CD4-positive, CD25-positive, alpha-beta regulatory T cell (primary cell): ENCODE measurements at regions not wholly inside any gene's neighbourhood (a gene's known extent, or its start where the extent isn't known, plus 50 kb on each side); places are given as distances from the start of the nearest gene placed in this dataset.

Source experiments
- ATAC-seq, 2 donors: fragments of 150-1000 bp; cut with Tn5 transposase; one replicate each; pipeline ENCODE4 v1.10.0; 2021; ENCODE audit warnings: low read depth in 2 of 2, moderate number of reproducible peaks in 2 of 2, moderate library complexity in 1 of 2
- DNase-seq, 3 donors: peaks; one replicate each; pipeline versions ENCODE4 v3.0.0 to v3.0.0-alpha.2; 2012 to 2022; ENCODE audit warnings: mixed read lengths in 1 of 3
- H3K27ac ChIP-seq: one replicate; pipeline ENCODE4 v1.7.0; 2013; ENCODE audit warnings: mild to moderate bottlenecking, low read length; ENCODE audit not compliant: insufficient read depth, poor library complexity, severe bottlenecking
- H3K27me3 ChIP-seq: one replicate; pipeline ENCODE4 v1.7.0; 2013; ENCODE audit warnings: low read length; ENCODE audit not compliant: control insufficient read depth, insufficient read depth
- H3K36me3 ChIP-seq: one replicate; pipeline ENCODE4 v1.7.0; 2013; ENCODE audit warnings: mild to moderate bottlenecking, low read length, moderate library complexity; ENCODE audit not compliant: control insufficient read depth, insufficient read depth
- H3K4me1 ChIP-seq: 2 replicates; pipeline ENCODE4 v1.7.0; 2013; ENCODE audit warnings: mild to moderate bottlenecking, low read length; ENCODE audit not compliant: insufficient read depth, control insufficient read depth, poor library complexity, severe bottlenecking
- H3K4me3 ChIP-seq: one replicate; pipeline ENCODE4 v1.7.0; 2013; ENCODE audit warnings: low read depth, mild to moderate bottlenecking, low read length, moderate library complexity
- H3K9me3 ChIP-seq, 2 experiments: 1 replicate in 1 of 2; 2 replicates in 1 of 2; pipeline ENCODE4 v1.7.0; 2013; ENCODE audit warnings: low read length in 2 of 2, mild to moderate bottlenecking in 1 of 2, moderate library complexity in 1 of 2; ENCODE audit not compliant: control insufficient read depth in 2 of 2
- H3K27ac Mint-ChIP-seq, 3 donors: one replicate each; pipeline ENCODE4 v1.8.0; 2020 to 2022; ENCODE audit warnings: mild to moderate bottlenecking in 3 of 3, mixed read lengths in 3 of 3, moderate library complexity in 2 of 3
- H3K27me3 Mint-ChIP-seq: one replicate; pipeline ENCODE4 v1.8.0; 2022; ENCODE audit warnings: mild to moderate bottlenecking, mixed read lengths
- H3K36me3 Mint-ChIP-seq: one replicate; pipeline ENCODE4 v1.8.0; 2020; ENCODE audit warnings: mixed read lengths
- H3K4me1 Mint-ChIP-seq, 4 donors: one replicate each; pipeline ENCODE4 v1.8.0; 2020 to 2022; ENCODE audit warnings: mixed read lengths in 4 of 4, mild to moderate bottlenecking in 1 of 4
- H3K4me3 Mint-ChIP-seq, 4 donors: one replicate each; pipeline ENCODE4 v1.8.0; 2020 to 2022; ENCODE audit warnings: mild to moderate bottlenecking in 4 of 4, mixed read lengths in 4 of 4, moderate library complexity in 3 of 4
- H3K9me3 Mint-ChIP-seq, 7 donors: one replicate each; pipeline ENCODE4 v1.8.0; 2020 to 2022; ENCODE audit warnings: mixed read lengths in 7 of 7, mild to moderate bottlenecking in 3 of 7, moderate library complexity in 2 of 7

DNA sequence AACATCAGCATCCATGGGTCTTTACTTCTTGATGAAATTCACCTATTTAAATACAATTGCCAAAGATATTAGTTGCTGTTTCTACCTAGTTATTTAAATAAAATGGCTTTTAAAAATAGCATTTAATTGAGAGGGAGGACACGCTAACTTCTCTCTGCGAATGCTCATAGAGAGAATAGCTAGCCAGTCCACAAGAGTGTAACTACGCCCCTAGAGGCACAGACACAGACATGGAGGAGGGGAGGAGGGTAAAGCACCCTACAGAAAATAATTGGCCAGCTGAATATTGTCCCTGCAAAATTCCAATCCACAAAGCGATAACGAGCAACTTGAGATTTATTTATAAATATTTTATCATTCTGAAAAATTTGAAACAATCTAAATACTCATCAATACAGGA lies 97.0 kb upstream of the PAPOLG start:
- Histone ChIP-seq H3K4me3 (no peak overlapping the region), H3K27ac (no peak overlapping the region), H3K9me3 (no peaks in the 10 kb centered on the region), H3K4me1 (no peaks in the 10 kb centered on the region), H3K36me3 (no peaks in the 10 kb centered on the region), H3K27me3 (peaks cover 6% of the 10 kb centered on the region)
- DNase-seq, result no peak
- ATAC-seq, result no peak
- H3K36me3 Mint-ChIP-seq, result no peaks in the 10 kb centered on the region
- H3K4me3 Mint-ChIP-seq, result no peak overlapping the region
- peaks cover 0 to 4% (median 0%) of the 10 kb centered on the region in 7 donors for H3K9me3 Mint-ChIP-seq
- peaks cover 0 to 2% (median 0%) of the 10 kb centered on the region in 4 donors for H3K4me1 Mint-ChIP-seq
- H3K27me3 Mint-ChIP-seq, result no peaks in the 10 kb centered on the region
- H3K27ac Mint-ChIP-seq, result no peak overlapping the region

DNA sequence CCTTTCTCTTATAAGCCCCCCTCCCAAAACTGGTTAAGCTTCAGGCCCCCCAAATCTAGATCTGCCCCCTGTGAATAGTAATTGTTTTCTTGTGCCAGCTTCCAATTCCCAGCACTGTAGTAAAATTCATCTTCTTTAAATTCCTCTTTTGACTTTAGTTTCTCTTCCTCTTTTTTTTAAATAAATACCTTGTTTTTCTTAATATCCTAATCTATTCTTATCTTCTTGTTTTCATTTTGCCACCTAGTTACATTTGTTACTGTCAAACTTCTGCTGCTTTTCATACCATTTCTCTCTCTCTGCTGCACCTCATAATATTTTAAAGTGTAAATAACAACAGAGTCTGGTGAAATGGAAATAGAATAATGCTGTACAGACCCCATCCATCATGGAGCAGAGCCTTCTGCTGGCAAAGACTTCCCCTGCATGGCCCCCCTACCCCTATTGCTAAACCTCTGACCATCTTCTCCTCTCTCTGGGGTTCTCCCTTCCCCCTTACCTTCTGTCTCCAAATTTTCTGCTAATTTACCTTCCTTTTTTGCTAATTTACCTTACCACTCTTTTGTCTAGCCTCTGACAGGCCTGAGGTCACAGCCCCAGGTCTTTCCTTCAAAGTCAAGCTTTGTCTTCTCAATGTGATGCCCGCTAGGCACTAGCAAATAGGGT lies 94.9 kb upstream of the PAPOLG start:
- Mint-ChIP-seq H3K9me3 (peaks cover 0 to 4% (median 0%) of the 10 kb centered on the region in 7 donors), H3K4me3 (no peak overlapping the region), H3K27me3 (no peaks in the 10 kb centered on the region), H3K36me3 (no peaks in the 10 kb centered on the region), H3K4me1 (peaks cover 0 to 2% (median 0%) of the 10 kb centered on the region in 4 donors), H3K27ac (no peak overlapping the region)
- no peak overlapping the region for H3K27ac ChIP-seq
- no peaks in the 10 kb centered on the region for H3K4me1 ChIP-seq
- peaks cover 6% of the 10 kb centered on the region for H3K27me3 ChIP-seq
- ATAC-seq (no peak), DNase-seq (no peak)
- no peaks in the 10 kb centered on the region for H3K9me3 ChIP-seq
- no peak overlapping the region for H3K4me3 ChIP-seq
- H3K36me3 ChIP-seq, result no peaks in the 10 kb centered on the region

DNA sequence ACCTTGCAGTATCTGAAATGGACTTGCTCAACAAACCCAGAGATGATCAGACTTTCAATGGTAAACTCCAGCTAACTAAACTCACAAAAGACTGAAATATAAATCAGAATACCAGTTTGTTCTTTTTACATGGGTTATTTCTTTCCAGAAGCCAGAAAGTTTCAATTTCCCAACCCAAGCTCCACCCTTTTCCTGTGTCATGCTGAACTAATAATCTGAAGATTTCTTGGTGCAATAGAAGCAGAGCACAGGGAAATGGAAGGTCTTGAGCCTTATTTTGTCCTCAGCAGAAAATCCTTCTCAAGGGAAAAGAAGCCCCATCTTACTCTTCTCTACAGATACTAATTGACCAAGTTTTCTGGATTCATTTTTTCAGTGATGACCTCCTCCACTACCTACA lies 93.3 kb upstream of the PAPOLG start:
- Histone ChIP-seq H3K9me3 (no peaks in the 10 kb centered on the region), H3K36me3 (no peaks in the 10 kb centered on the region), H3K27ac (no peak overlapping the region), H3K4me3 (no peak overlapping the region), H3K4me1 (no peaks in the 10 kb centered on the region), H3K27me3 (peaks cover 6% of the 10 kb centered on the region)
- Mint-ChIP-seq H3K27ac (no peak overlapping the region), H3K27me3 (no peaks in the 10 kb centered on the region), H3K9me3 (peaks cover 0 to 5% (median 0%) of the 10 kb centered on the region in 7 donors), H3K36me3 (no peaks in the 10 kb centered on the region), H3K4me3 (no peak overlapping the region), H3K4me1 (peaks cover 0 to 2% (median 0%) of the 10 kb centered on the region in 4 donors)
- DNase-seq (no peak), ATAC-seq (no peak)

DNA sequence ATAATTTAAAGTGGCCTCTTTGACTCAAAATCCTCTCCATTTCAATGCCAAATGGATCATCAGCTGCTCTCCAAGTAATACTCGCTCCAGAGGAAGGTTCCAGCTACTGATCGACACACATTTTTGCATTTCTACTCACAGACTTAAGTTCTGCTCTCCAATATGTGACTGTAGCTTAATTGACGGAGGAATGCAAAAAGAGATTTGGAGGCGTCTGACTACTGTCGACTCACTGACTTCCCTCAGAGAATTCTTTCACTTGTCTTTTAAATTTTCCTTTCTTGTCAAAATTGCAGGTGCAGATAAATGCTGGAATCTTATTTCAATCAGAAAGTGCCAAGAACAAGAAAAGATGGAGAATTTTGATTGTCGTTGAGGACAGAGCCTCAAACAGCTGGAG lies 84.1 kb upstream of the PAPOLG start:
- Mint-ChIP-seq H3K36me3 (no peaks in the 10 kb centered on the region), H3K27ac (peak overlapping the region in 1 of 3 donors; percentile 38), H3K4me1 (peaks cover 0 to 4% (median 0%) of the 10 kb centered on the region in 4 donors), H3K9me3 (peaks cover 0 to under 1% (median 0%) of the 10 kb centered on the region in 7 donors), H3K27me3 (no peaks in the 10 kb centered on the region), H3K4me3 (no peak overlapping the region)
- H3K27ac ChIP-seq, result no peak overlapping the region
- H3K36me3 ChIP-seq, result no peaks in the 10 kb centered on the region
- DNase-seq (no peak), ATAC-seq (no peak)
- no peaks in the 10 kb centered on the region for H3K9me3 ChIP-seq
- H3K4me3 ChIP-seq, result no peak overlapping the region
- no peaks in the 10 kb centered on the region for H3K4me1 ChIP-seq
- H3K27me3 ChIP-seq, result no peaks in the 10 kb centered on the region

DNA sequence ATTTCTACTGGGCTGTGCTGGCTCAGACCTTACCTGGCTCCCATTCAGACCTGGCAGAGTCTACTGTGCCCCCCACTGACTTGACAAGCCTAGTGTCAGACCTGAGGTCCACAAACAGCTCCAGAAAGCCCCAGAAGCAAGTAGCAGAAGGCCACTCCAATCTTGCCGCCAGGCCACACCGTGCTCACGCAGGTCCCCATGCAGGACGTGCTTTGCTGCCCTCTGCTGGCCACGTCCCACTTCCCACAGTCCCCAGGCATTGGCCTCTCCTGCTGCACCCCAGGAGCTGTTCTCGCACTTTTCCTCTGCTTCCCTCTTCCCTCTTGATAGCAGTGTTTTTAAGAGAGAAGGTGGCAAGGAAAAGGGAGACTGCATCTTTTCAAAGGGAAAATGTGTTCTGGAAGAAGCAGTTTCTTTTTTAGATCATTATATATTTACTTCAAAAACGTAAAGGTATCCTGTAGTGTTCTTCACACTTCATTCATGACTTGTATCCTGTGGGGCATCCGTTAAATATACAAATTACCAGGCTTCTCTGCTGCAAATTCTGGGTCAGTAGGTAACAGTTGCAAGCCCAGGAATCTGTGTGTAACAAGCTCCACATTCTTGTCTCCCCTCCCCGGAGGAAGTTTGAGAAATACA lies 81.4 kb upstream of the PAPOLG start:
- no peaks in the 10 kb centered on the region for H3K36me3 Mint-ChIP-seq
- peaks cover 8% of the 10 kb centered on the region for H3K27me3 Mint-ChIP-seq

DNA sequence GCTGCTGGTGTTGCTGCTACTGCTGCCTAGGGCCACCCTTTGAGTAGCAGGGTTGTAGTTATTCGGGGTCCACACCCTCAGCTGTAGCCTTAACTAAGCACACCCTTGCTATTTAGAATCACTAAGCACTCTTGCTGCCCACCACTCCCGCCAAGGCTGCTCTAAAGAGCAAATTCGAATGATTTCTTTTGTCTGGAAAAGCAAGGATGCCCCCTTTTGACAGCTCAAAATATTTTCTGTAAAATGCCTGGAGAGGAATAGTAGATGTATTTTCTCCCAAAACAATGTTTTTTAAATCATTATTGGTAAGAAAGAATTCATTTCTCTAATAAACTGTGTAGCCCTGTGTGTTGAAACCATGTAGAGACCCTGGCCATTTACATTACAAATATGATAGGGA lies 80.8 kb upstream of the PAPOLG start:
- H3K27me3 ChIP-seq, result peaks cover 5% of the 10 kb centered on the region
- ATAC-seq (no peak), DNase-seq (no peak)
- no peak overlapping the region for H3K4me3 ChIP-seq
- H3K27me3 Mint-ChIP-seq, result peaks cover 8% of the 10 kb centered on the region
- no peaks in the 10 kb centered on the region for H3K36me3 Mint-ChIP-seq
- H3K4me1 Mint-ChIP-seq, result peaks cover 0 to 4% (median 0%) of the 10 kb centered on the region in 4 donors
- H3K27ac ChIP-seq, result no peak overlapping the region
- H3K27ac Mint-ChIP-seq, result no peak overlapping the region
- H3K9me3 Mint-ChIP-seq, result no peaks in the 10 kb centered on the region
- H3K4me3 Mint-ChIP-seq, result no peak overlapping the region
- no peaks in the 10 kb centered on the region for H3K9me3 ChIP-seq
- no peaks in the 10 kb centered on the region for H3K36me3 ChIP-seq
- H3K4me1 ChIP-seq, result no peaks in the 10 kb centered on the region

More for the DNA sequence above, 81.4 kb upstream of the PAPOLG start:
- H3K4me1 ChIP-seq, result no peaks in the 10 kb centered on the region
- Mint-ChIP-seq H3K27ac (no peak overlapping the region), H3K4me1 (peaks cover 0 to 4% (median 0%) of the 10 kb centered on the region in 4 donors), H3K4me3 (no peak overlapping the region), H3K9me3 (no peaks in the 10 kb centered on the region)
- H3K9me3 ChIP-seq, result no peaks in the 10 kb centered on the region
- peaks cover 5% of the 10 kb centered on the region for H3K27me3 ChIP-seq
- H3K4me3 ChIP-seq, result no peak overlapping the region
- DNase-seq (peak; percentile 54 to 71 (median 64)), ATAC-seq (peak; percentile 87 to 89)
- no peaks in the 10 kb centered on the region for H3K36me3 ChIP-seq
- H3K27ac ChIP-seq, result no peak overlapping the region

- no peak for ATAC-seq
- no peak overlapping the region for H3K4me3 Mint-ChIP-seq
Observed at GRCh38 chr2:60676706-60677330, 79.2 kb upstream of the PAPOLG start.

More at GRCh38 chr2:60676706-60677330, 79.2 kb upstream of the PAPOLG start:
- Histone ChIP-seq H3K9me3 (no peaks in the 10 kb centered on the region), H3K4me1 (no peaks in the 10 kb centered on the region), H3K27ac (no peak overlapping the region), H3K27me3 (peaks cover 5% of the 10 kb centered on the region), H3K4me3 (no peak overlapping the region), H3K36me3 (no peaks in the 10 kb centered on the region)
- Mint-ChIP-seq H3K9me3 (no peaks in the 10 kb centered on the region), H3K27ac (no peak overlapping the region), H3K4me1 (peaks cover 0 to 4% (median 0%) of the 10 kb centered on the region in 4 donors), H3K36me3 (no peaks in the 10 kb centered on the region), H3K27me3 (peaks cover 8% of the 10 kb centered on the region)
- DNase-seq, result no peak
